Endothelial cell (in vitro differentiated cells): ENCODE measurements at regions not wholly inside any gene's neighbourhood (a gene's known extent, or its start where the extent isn't known, plus 50 kb on each side); places are given as distances from the start of the nearest gene placed in this dataset.

Experiments
- DNase-seq: peaks from one replicate; pipeline ENCODE4 v3.0.0; 2021; ENCODE audit warnings: low spot score
- H3K27ac Mint-ChIP-seq: one replicate; pipeline ENCODE4 v1.8.0; 2021; ENCODE audit warnings: mixed read lengths, inconsistent platforms; ENCODE audit not compliant: unreplicated experiment
- H3K27me3 Mint-ChIP-seq: one replicate; pipeline ENCODE4 v1.8.0; 2021; ENCODE audit warnings: mild to moderate bottlenecking, moderate library complexity, mixed read lengths, inconsistent platforms; ENCODE audit not compliant: unreplicated experiment
- H3K36me3 Mint-ChIP-seq: one replicate; pipeline ENCODE4 v1.8.0; 2021; ENCODE audit warnings: mild to moderate bottlenecking, low read depth, mixed read lengths, inconsistent platforms; ENCODE audit not compliant: unreplicated experiment
- H3K4me1 Mint-ChIP-seq: one replicate; pipeline ENCODE4 v1.8.0; 2021; ENCODE audit warnings: mild to moderate bottlenecking, mixed read lengths, inconsistent platforms; ENCODE audit not compliant: unreplicated experiment
- H3K4me3 Mint-ChIP-seq: one replicate; pipeline ENCODE4 v1.8.0; 2021; ENCODE audit warnings: mild to moderate bottlenecking, mixed read lengths, inconsistent platforms; ENCODE audit not compliant: unreplicated experiment
- H3K9me3 Mint-ChIP-seq: one replicate; pipeline ENCODE4 v1.8.0; 2021; ENCODE audit warnings: mixed read lengths, inconsistent platforms; ENCODE audit not compliant: unreplicated experiment
- CTCF ChIP-seq: fragments of 200-600 bp; sonication (generic); IDR thresholded peaks from one replicate; pipeline ENCODE4 v1.5.0; 2021; ENCODE audit warnings: antibody characterized with exemption; ENCODE audit not compliant: unreplicated experiment

GRCh38 chr6:78808356-78808891, 58.9 kb upstream of the IRAK1BP1 start:
- no peak for DNase-seq
- Mint-ChIP-seq H3K27ac (no peak overlapping the region), H3K4me1 (no peaks in the 10 kb centered on the region), H3K36me3 (no peaks in the 10 kb centered on the region), H3K9me3 (no peaks in the 10 kb centered on the region), H3K4me3 (no peak overlapping the region), H3K27me3 (peaks cover 2% of the 10 kb centered on the region)
- no peak for TF ChIP-seq CTCF

- H3K27ac Mint-ChIP-seq: no peak overlapping the region
- H3K36me3 Mint-ChIP-seq: no peaks in the 10 kb centered on the region
- no peak for TF ChIP-seq CTCF
- no peak for DNase-seq
- no peaks in the 10 kb centered on the region for H3K9me3 Mint-ChIP-seq
- no peaks in the 10 kb centered on the region for H3K4me1 Mint-ChIP-seq
- peaks cover 2% of the 10 kb centered on the region for H3K27me3 Mint-ChIP-seq
- no peak overlapping the region for H3K4me3 Mint-ChIP-seq
Measured at GRCh38 chr6:78808933-78809332, 58.4 kb upstream of the IRAK1BP1 start.

GRCh38 chr6:78810146-78810545, 57.2 kb upstream of the IRAK1BP1 start:
- no peaks in the 10 kb centered on the region for H3K9me3 Mint-ChIP-seq
- TF ChIP-seq CTCF: no peak
- peak; percentile 37 for DNase-seq
- H3K27me3 Mint-ChIP-seq: peaks cover 2% of the 10 kb centered on the region
- H3K27ac Mint-ChIP-seq: no peak overlapping the region
- H3K36me3 Mint-ChIP-seq: no peaks in the 10 kb centered on the region
- H3K4me3 Mint-ChIP-seq: no peak overlapping the region
- H3K4me1 Mint-ChIP-seq: no peaks in the 10 kb centered on the region

- H3K9me3 Mint-ChIP-seq: no peaks in the 10 kb centered on the region
- no peak overlapping the region for H3K27ac Mint-ChIP-seq
- H3K36me3 Mint-ChIP-seq: no peaks in the 10 kb centered on the region
- no peaks in the 10 kb centered on the region for H3K4me1 Mint-ChIP-seq
- no peak overlapping the region for H3K4me3 Mint-ChIP-seq
- H3K27me3 Mint-ChIP-seq: peaks cover 2% of the 10 kb centered on the region
- DNase-seq: no peak
- TF ChIP-seq CTCF: no peak
Measured at GRCh38 chr6:78810698-78811097, 56.7 kb upstream of the IRAK1BP1 start.
